Choroid plexus epithelial cell (primary cell): ENCODE measurements at regions not wholly inside any gene's neighbourhood (a gene's known extent, or its start where the extent isn't known, plus 50 kb on each side); places are given as distances from the start of the nearest gene placed in this dataset.
"Not testable (repeated sequence)": the region's sequence is repeated elsewhere in the genome, so short reads cannot be mapped to it uniquely, and the experiment has no call there.

Experiments
- DNase-seq: peaks from one replicate; pipeline ENCODE4 v3.0.0-alpha.2; 2010; ENCODE audit warnings: low read depth
- H3K4me3 ChIP-seq: 2 replicates; pipeline ENCODE4 v1.5.1; 2011; ENCODE audit warnings: low read depth, mild to moderate bottlenecking, control low read depth, low read length, moderate library complexity
- CTCF ChIP-seq: conservative IDR thresholded peaks from 2 replicates; pipeline ENCODE4 v1.5.1; 2011; ENCODE audit warnings: low read depth, mild to moderate bottlenecking, control low read depth, inconsistent platforms, low read length, moderate library complexity

- H3K4me3 ChIP-seq = no peak overlapping the region
- DNase-seq = no peak
- no peak for TF ChIP-seq CTCF
Measured at GRCh38 chr6:134544737-134545136, 226.8 kb upstream of the SGK1 start.

GRCh38 chr6:134543128-134543527 lies 225.2 kb upstream of the SGK1 start:
- TF ChIP-seq CTCF = no peak
- DNase-seq = no peak
- H3K4me3 ChIP-seq = no peak overlapping the region

- no peak overlapping the region for H3K4me3 ChIP-seq
- TF ChIP-seq CTCF = no peak
- DNase-seq = no peak
Measured at GRCh38 chr6:134541001-134541400, 223.1 kb upstream of the SGK1 start.

GRCh38 chr6:134539865-134540323 lies 222.0 kb upstream of the SGK1 start:
- peak; percentile 59 for DNase-seq
- no peak overlapping the region for H3K4me3 ChIP-seq
- no peak for TF ChIP-seq CTCF

GRCh38 chr6:134537765-134538164 lies 219.9 kb upstream of the SGK1 start:
- not testable (repeated sequence) for H3K4me3 ChIP-seq, DNase-seq

- DNase-seq = peak; percentile 74
Measured at GRCh38 chr6:134537146-134537555, 219.2 kb upstream of the SGK1 start.

GRCh38 chr6:134535831-134536230 lies 217.9 kb upstream of the SGK1 start:
- H3K4me3 ChIP-seq = no peak overlapping the region
- no peak for DNase-seq
- TF ChIP-seq CTCF = no peak

More at GRCh38 chr6:134537146-134537555, 219.2 kb upstream of the SGK1 start:
- H3K4me3 ChIP-seq = no peak overlapping the region
- TF ChIP-seq CTCF = no peak

- DNase-seq = peak; percentile 76
- no peak overlapping the region for H3K4me3 ChIP-seq
- TF ChIP-seq CTCF = no peak
Measured at GRCh38 chr6:134534708-134535149, 216.8 kb upstream of the SGK1 start.
